PFSK-1 (cell line): ENCODE measurements at regions not wholly inside any gene's neighbourhood (a gene's known extent, or its start where the extent isn't known, plus 50 kb on each side); places are given as distances from the start of the nearest gene placed in this dataset.

Experiments
- FOXP2 ChIP-seq: optimal IDR thresholded peaks from 2 replicates; pipeline ENCODE3; 2011; ENCODE audit warnings: borderline replicate concordance, control low read depth, inconsistent platforms; ENCODE audit not compliant: insufficient read depth; ENCODE audit errors: extremely low read length, extremely low read depth
- POLR2AphosphoS5 ChIP-seq: IDR thresholded peaks from 2 replicates; pipeline ENCODE4 v1.6.1; 2012; ENCODE audit warnings: low read depth, mild to moderate bottlenecking, control low read depth, low read length, moderate library complexity
- REST ChIP-seq, 2 experiments: IDR thresholded peaks; 2 replicates each; pipeline versions ENCODE4 v1.6.1 to v1.8.0; 2011 to 2012; ENCODE audit warnings: low read depth in 2 of 2, low read length in 2 of 2, control low read depth in 1 of 2, inconsistent platforms in 1 of 2, mild to moderate bottlenecking in 1 of 2, moderate library complexity in 1 of 2; ENCODE audit not compliant: insufficient read depth in 1 of 2
- SIN3A ChIP-seq: IDR thresholded peaks from 2 replicates; pipeline ENCODE4 v1.6.1; 2012; ENCODE audit warnings: mild to moderate bottlenecking, low read length, moderate library complexity, borderline replicate concordance; ENCODE audit not compliant: insufficient read depth
- TAF1 ChIP-seq: IDR thresholded peaks from 2 replicates; pipeline ENCODE4 v1.6.1; 2012; ENCODE audit warnings: low read length, control low read depth, borderline replicate concordance; ENCODE audit not compliant: insufficient read depth

DNA sequence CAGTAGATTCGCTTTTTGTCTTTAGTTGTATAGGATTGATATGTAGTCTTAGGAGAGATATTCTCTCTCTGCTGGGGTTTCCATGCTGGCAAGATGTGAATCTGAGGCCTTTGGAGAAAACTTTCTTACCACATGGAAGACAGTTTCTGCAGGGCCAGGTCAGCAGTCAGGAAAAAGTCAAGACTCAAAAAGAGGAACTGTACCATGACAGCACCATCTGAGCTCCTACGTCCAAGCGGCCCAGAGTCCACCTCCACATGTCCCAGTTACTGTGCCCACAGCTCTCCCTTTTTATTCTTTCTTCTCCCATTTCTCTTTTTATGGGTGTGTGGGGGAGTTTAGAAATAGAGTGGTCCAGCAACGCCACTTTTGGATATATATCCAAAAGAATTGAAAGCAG, 172.0 kb downstream of the MTHFS start:
- TF ChIP-seq REST (IDR thresholded peaks at IDR 0.05; ENCODE audit: insufficient read depth in 1 of 2, low read depth in 2 of 2, low read length in 2 of 2): no peak
- TF ChIP-seq TAF1: no peak
- no peak for TF ChIP-seq POLR2AphosphoS5
- TF ChIP-seq SIN3A: no peak
- no peak for TF ChIP-seq FOXP2

DNA sequence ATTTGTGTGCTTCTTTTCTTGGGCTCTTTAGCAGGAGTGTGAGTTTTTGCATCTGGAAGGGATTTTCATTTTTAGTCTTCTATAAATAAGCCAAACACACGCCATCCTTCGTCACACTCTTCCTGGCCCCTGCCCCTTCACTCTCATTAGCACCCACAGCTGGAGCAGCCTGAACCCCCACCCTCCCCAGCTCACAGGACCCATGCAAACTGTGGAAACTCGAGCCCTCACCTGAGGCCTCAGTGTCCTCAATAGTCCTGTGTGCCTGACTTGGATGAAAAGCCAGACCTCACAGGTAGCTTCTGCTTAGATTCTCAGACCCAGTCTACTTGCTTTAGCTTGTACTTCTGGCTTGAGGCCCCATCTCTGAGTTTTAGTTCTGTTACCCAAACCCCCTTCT, 167.9 kb downstream of the MTHFS start:
- no peak for TF ChIP-seq REST (IDR thresholded peaks at IDR 0.05; ENCODE audit: insufficient read depth in 1 of 2, low read depth in 2 of 2, low read length in 2 of 2)
- TF ChIP-seq TAF1: no peak
- TF ChIP-seq POLR2AphosphoS5: no peak
- no peak for TF ChIP-seq SIN3A
- no peak for TF ChIP-seq FOXP2

DNA sequence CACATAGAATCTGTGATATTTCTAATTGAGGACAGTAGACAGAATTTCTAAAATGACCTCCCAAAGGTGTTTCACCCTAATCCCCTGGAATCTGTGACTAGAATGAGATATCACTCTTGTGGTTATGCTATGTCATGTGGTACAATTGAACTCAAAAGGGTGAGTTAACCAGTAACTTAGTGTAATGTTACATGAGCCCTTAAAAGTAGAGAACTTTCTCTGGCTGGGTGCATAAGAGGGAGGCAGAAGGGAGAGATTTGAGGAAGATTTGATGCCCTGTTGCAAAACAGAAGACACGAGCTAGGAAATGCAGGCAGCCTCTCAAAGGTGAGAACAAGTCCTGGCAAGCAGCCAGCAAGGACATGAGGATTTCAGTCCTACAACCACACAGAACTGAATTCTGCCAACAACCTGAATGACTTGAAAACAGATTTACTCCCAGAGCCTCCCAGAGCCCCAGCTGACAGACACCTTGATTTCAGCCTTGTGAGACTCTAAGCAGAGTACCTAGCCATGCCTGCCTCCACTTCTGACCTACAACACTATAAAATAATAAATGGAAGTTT, 160.3 kb downstream of the MTHFS start:
- TF ChIP-seq FOXP2: no peak
- TF ChIP-seq SIN3A: no peak

GRCh38 chr15:79738143-79738542, 158.7 kb downstream of the MTHFS start:
- TF ChIP-seq SIN3A (no peak), POLR2AphosphoS5 (no peak)

DNA sequence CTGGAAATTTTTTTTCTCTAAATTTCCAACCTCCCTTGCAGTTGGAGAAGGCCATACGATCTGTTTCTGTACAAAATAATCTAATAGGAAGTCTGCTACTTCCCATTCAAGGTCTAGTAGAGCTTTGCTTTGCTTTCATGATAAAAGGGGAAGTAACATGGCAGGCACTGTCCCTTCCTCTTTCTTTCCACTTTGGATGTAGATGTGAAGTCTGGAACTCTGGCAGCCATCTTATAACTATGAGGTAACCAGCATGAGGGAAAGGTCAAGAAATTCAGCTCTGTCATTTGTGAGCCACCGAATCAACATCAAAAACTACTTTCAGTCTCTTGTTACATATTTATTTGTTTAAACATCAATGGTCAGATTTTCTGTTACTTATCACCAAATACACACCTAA, 156.3 kb downstream of the MTHFS start:
- TF ChIP-seq TAF1 (no peak), SIN3A (no peak), FOXP2 (no peak), REST (IDR thresholded peaks at IDR 0.05; ENCODE audit: insufficient read depth in 1 of 2, low read depth in 2 of 2, low read length in 2 of 2) (no peak), POLR2AphosphoS5 (no peak)

GRCh38 chr15:79743032-79743431, 153.8 kb downstream of the MTHFS start:
- TF ChIP-seq FOXP2 (no peak), POLR2AphosphoS5 (no peak), TAF1 (no peak), SIN3A (no peak), REST (IDR thresholded peaks at IDR 0.05; ENCODE audit: insufficient read depth in 1 of 2, low read depth in 2 of 2, low read length in 2 of 2) (no peak)
